Common myeloid progenitor, CD34-positive (primary cell): ENCODE measurements at regions not wholly inside any gene's neighbourhood (a gene's known extent, or its start where the extent isn't known, plus 50 kb on each side); places are given as distances from the start of the nearest gene placed in this dataset.
A peak's percentile ranks its signal among the peaks of the same experiment; 100 is the strongest.
"Not testable (repeated sequence)": the region's sequence is repeated elsewhere in the genome, so short reads cannot be mapped to it uniquely, and the experiment has no call there.

ENCODE experiments used
- CTCF ChIA-PET: fragments of 350-600 bp; sonication (Branson Sonifier 250); formaldehyde crosslinking; loops from one replicate; lab custom pipeline; 2021; ENCODE audit warnings: antibody characterized with exemption; lab: Charles Lee
- POLR2A ChIA-PET: fragments of 350-600 bp; sonication (Branson Sonifier 250); formaldehyde crosslinking; loops from one replicate; lab custom pipeline; 2021; ENCODE audit warnings: antibody characterized with exemption; lab: Charles Lee
- DNase-seq, 3 donors: peaks; one replicate each; pipeline versions ENCODE4 v3.0.0 to v3.0.0-alpha.2; 2013
- H3K27ac ChIP-seq, 2 experiments: 1 replicate in 1 of 2; 2 replicates in 1 of 2; pipeline ENCODE4 v1.7.0; 2013; ENCODE audit warnings: inconsistent platforms in 2 of 2, low read length in 2 of 2, mild to moderate bottlenecking in 2 of 2, low read depth in 1 of 2, moderate library complexity in 1 of 2; ENCODE audit not compliant: severe bottlenecking in 2 of 2, insufficient read depth in 1 of 2, poor library complexity in 1 of 2
- H3K27me3 ChIP-seq, 5 experiments: replicated peaks in 2 of 5; 1 replicate in 3 of 5; 2 replicates in 2 of 5; pipeline versions ENCODE4 v1.6.1 to v1.7.0; 2013; ENCODE audit warnings: low read length in 4 of 5, mild to moderate bottlenecking in 2 of 5, moderate library complexity in 2 of 5, inconsistent platforms in 1 of 5; ENCODE audit not compliant: insufficient read depth in 5 of 5, control insufficient read depth in 4 of 5
- H3K36me3 ChIP-seq, 4 experiments: 1 replicate in 2 of 4; 2 replicates in 2 of 4; pipeline versions ENCODE4 v1.6.1 to v1.7.0; 2013; ENCODE audit warnings: low read length in 3 of 4, control low read depth in 1 of 4, mild to moderate bottlenecking in 1 of 4; ENCODE audit not compliant: control insufficient read depth in 4 of 4, insufficient read depth in 4 of 4
- H3K4me1 ChIP-seq, 4 experiments: 1 replicate in 3 of 4; 2 replicates in 1 of 4; pipeline versions ENCODE4 v1.6.1 to v1.7.1; 2013; ENCODE audit warnings: low read length in 3 of 4, mild to moderate bottlenecking in 3 of 4, control low read depth in 1 of 4, inconsistent platforms in 1 of 4, moderate library complexity in 1 of 4; ENCODE audit not compliant: control insufficient read depth in 4 of 4, insufficient read depth in 4 of 4; ENCODE audit errors: control extremely low read depth in 1 of 4
- H3K4me3 ChIP-seq, 7 experiments: 1 replicate in 4 of 7; 2 replicates in 3 of 7; pipeline versions ENCODE4 v1.5.1 to v1.7.0; 2013; ENCODE audit warnings: mild to moderate bottlenecking in 7 of 7, low read length in 6 of 7, moderate library complexity in 6 of 7, inconsistent platforms in 2 of 7, low read depth in 2 of 7, control low read depth in 1 of 7; ENCODE audit not compliant: insufficient read depth in 4 of 7, control insufficient read depth in 1 of 7; ENCODE audit errors: extremely low read depth in 1 of 7
- H3K9me3 ChIP-seq, 5 experiments: 1 replicate in 4 of 5; 2 replicates in 1 of 5; pipeline versions ENCODE4 v1.6.1 to v1.7.1; 2013; ENCODE audit warnings: low read length in 4 of 5, mild to moderate bottlenecking in 2 of 5, inconsistent platforms in 1 of 5, low read depth in 1 of 5, moderate library complexity in 1 of 5; ENCODE audit not compliant: control insufficient read depth in 4 of 5, insufficient read depth in 2 of 5; ENCODE audit errors: control extremely low read depth in 1 of 5
- WGBS: methylation state at CpG from one replicate; pipeline ENCODE4 v1.1.5; 2013; ENCODE audit not compliant: insufficient coverage; 5-methylcytosine and 5-hydroxymethylcytosine counted together

DNA sequence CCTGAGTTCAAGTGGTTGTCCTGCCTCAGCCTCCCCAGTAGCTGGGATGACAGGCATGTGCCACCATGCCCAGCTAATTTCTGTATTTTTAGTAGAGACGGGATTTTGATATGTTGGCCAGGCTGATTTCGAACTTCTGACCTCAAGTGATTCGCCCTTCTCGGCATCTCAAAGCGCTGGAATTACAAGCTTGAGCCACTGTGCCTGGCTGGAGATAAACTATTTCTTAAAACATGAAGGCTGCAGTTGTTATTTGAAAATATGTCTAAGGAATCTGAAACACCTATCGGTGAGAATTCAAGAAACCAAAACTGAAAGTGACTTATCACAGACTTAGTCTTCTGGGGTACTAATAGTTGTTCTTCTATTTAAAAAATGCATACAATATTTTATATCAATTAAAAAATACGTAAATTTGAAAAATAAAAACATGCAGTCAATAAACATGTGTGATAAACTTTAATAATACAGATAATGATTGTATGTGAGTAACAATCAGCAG, 176.9 kb upstream of the PRSS58 start:
- Histone ChIP-seq H3K36me3 (no peaks in the 10 kb centered on the region), H3K4me3 (peak overlapping the region in 3 of 7 experiments; percentile 19 to 61 (median 28)), H3K9me3 (no peaks in the 10 kb centered on the region), H3K27me3 (no peaks in the 10 kb centered on the region), H3K27ac (no peak overlapping the region), H3K4me1 (peaks cover 7 to 65% (median 35%) of the 10 kb centered on the region in 4 experiments)
- 94% methylated on average over 5 of the region's 7 CpGs for WGBS
- ChIA-PET CTCF (interaction anchor here (0.8 to 60.8 kb wide), 10 partner anchors 9 to 112 kb away, joined by 3 to 2564 read pairs (median 7); no protein-coding TSS in a partner anchor), POLR2A (interaction anchor here (0.6 to 1.6 kb wide), 2 partner anchors 17 to 40 kb away, joined by 3 to 5 read pairs; no protein-coding TSS in a partner anchor)
- peak in 2 of 3 donors; percentile 57 to 66 for DNase-seq

DNA sequence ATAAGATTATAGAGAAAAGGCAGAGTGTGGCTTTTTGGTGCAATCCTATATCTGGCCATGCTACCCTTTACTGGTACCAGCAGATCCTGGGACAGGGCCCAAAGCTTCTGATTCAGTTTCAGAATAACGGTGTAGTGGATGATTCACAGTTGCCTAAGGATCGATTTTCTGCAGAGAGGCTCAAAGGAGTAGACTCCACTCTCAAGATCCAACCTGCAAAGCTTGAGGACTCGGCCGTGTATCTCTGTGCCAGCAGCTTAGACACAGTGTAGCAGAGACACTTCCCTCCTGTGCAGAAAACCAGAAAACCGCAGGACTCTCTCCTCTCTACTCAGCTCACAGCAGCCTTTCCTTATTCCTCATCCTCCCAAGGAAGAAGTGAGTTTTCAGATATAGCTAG, 176.3 kb upstream of the PRSS58 start:
- not testable (repeated sequence) for H3K9me3 ChIP-seq, H3K36me3 ChIP-seq, H3K27ac ChIP-seq, H3K27me3 ChIP-seq
- WGBS, result no CpG with 5 or more reads among the region's 5 CpGs
- DNase-seq, result peak in 1 of 3 donors; percentile 43
- Histone ChIP-seq H3K4me1 (peaks cover under 1 to 60% (median 29%) of the 10 kb centered on the region in 4 experiments), H3K4me3 (peak overlapping the region in 2 of 7 experiments; percentile 3 to 35)
- POLR2A ChIA-PET, result interaction anchor here (0.6 to 1.6 kb wide), 2 partner anchors 16 to 40 kb away, joined by 3 to 5 read pairs; no protein-coding TSS in a partner anchor
- CTCF ChIA-PET, result interaction anchor here (0.6 to 60.8 kb wide), 13 partner anchors 9 to 113 kb away, joined by 3 to 2564 read pairs (median 6); no protein-coding TSS in a partner anchor

DNA sequence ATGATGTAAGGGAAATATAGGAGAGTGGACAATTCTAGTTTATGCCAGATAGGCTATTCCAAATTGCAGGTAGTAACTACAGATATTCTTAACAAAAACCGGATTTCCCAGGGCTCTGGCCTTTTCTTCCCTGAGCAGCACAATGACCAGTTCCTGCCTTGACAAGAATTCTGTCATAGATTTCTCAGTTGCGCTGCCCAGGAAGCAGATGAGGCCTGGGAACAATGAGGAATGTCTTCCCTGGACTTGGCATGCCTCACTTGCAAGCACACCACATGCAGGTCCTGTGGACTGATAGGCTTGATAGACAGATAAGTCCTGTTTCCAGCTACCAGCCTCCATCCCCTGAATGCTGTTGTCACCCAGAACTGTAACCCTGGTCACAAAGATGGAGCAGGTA, 174.5 kb upstream of the PRSS58 start:
- CTCF ChIA-PET, result interaction anchor here (1.4 to 60.8 kb wide), 8 partner anchors 9 to 112 kb away, joined by 3 to 2564 read pairs (median 11); no protein-coding TSS in a partner anchor
- no peak overlapping the region for H3K4me3 ChIP-seq
- 87% methylated on average over 2 of the region's 2 CpGs for WGBS

DNA sequence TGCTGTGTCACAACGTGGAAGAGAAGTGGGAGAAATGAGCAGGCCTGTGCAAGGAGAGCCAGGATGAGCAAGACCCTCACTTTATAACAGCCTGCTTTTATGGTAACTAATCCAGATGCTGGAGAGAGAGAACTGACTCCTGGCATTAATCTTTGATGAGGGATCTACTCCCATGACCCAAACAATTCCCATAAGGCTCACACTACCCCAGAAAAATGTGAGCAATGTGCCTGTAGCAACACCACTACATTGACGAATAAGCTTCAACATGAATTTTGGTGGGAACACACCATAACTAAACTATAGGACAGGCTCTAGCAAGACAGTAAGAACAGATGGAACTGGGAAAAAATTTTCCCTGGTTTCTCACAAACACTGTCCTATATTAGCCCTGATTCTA, 173.6 kb upstream of the PRSS58 start:
- ChIA-PET POLR2A (no interaction called here), CTCF (interaction anchor here (0.6 kb wide), 1 partner anchor 19 kb away, joined by 3 read pairs; no protein-coding TSS in a partner anchor)
- DNase-seq, result no peak
- Histone ChIP-seq H3K9me3 (no peaks in the 10 kb centered on the region), H3K27ac (no peak overlapping the region), H3K36me3 (no peaks in the 10 kb centered on the region), H3K4me1 (peaks cover 0 to 39% (median 15%) of the 10 kb centered on the region in 4 experiments), H3K4me3 (no peak overlapping the region), H3K27me3 (no peaks in the 10 kb centered on the region)
- WGBS, result 100% methylated on average over 1 of the region's 2 CpGs

More for the DNA sequence above, 174.5 kb upstream of the PRSS58 start:
- no peaks in the 10 kb centered on the region for H3K36me3 ChIP-seq
- POLR2A ChIA-PET, result no interaction called here
- no peaks in the 10 kb centered on the region for H3K27me3 ChIP-seq
- peaks cover 0 to 44% (median 16%) of the 10 kb centered on the region in 4 experiments for H3K4me1 ChIP-seq
- H3K27ac ChIP-seq, result no peak overlapping the region
- H3K9me3 ChIP-seq, result no peaks in the 10 kb centered on the region
- DNase-seq, result no peak

DNA sequence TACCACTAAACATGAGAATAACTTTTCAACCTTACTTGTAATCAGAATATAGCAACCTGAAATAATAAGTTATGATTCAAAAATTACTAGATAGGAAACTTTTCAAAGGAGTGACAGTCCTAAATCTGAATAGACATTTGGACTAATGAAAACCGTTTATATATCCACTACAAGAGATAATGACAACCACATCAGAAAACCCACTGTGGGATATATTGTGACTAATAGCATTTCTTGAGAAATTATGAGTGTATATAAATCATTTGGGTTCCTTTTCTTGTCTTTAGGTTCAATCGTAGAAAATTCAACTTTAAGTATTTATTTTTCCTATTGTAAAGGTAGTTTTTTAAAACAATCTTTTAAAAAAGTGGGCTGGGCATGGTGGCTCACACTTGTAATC, 170.2 kb upstream of the PRSS58 start:
- POLR2A ChIA-PET, result no interaction called here
- Histone ChIP-seq H3K4me1 (peaks cover 0 to 11% (median 5%) of the 10 kb centered on the region in 4 experiments), H3K27ac (no peak overlapping the region), H3K36me3 (no peaks in the 10 kb centered on the region), H3K4me3 (no peak overlapping the region), H3K9me3 (no peaks in the 10 kb centered on the region), H3K27me3 (no peaks in the 10 kb centered on the region)
- CTCF ChIA-PET, result interaction anchor here (1.0 kb wide), 1 partner anchor 38 kb away, joined by 3 read pairs; no protein-coding TSS in a partner anchor
- no peak for DNase-seq
- WGBS, result no CpG with 5 or more reads among the region's 2 CpGs

GRCh38 chr7:142425281-142425680, 167.4 kb upstream of the PRSS58 start:
- POLR2A ChIA-PET, result no interaction called here
- Histone ChIP-seq H3K4me1 (peaks cover 0 to 17% (median 10%) of the 10 kb centered on the region in 4 experiments), H3K36me3 (no peaks in the 10 kb centered on the region), H3K27me3 (no peaks in the 10 kb centered on the region), H3K4me3 (no peak overlapping the region), H3K27ac (no peak overlapping the region), H3K9me3 (no peaks in the 10 kb centered on the region)
- WGBS, result 75% methylated on average over 4 of the region's 8 CpGs
- DNase-seq, result peak in 1 of 3 donors; percentile 43
- CTCF ChIA-PET, result interaction anchor here (0.9 to 5.0 kb wide), 10 partner anchors 9 to 163 kb away, joined by 3 to 40 read pairs (median 4); no protein-coding TSS in a partner anchor

DNA sequence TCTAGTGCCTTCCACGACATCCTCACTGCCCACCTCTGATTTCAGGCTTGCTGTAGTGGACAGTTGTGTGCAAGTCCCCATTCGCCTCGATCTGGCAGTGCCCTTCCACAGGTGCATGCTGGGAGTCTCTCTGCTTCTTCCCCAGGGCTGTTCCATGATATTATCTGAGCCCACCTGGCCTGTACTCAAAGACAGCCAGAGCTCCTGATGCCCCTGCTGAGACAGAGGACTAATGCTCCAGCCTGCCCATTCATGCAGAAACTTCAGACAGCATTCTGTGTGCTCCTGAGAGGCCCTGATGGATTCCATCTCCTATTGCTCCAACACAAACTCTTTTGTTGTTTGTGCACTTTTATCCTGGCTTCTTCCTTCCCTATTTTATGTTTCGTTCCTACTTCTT, 164.8 kb upstream of the PRSS58 start:
- CTCF ChIA-PET, result interaction anchor here (0.9 to 5.0 kb wide), 14 partner anchors 9 to 443 kb away, joined by 3 to 40 read pairs (median 4); no protein-coding TSS in a partner anchor

More for the DNA sequence above, 164.8 kb upstream of the PRSS58 start:
- 79% methylated on average over 4 of the region's 4 CpGs for WGBS
- peaks cover 9 to 33% (median 26%) of the 10 kb centered on the region in 4 experiments for H3K4me1 ChIP-seq
- H3K36me3 ChIP-seq, result no peaks in the 10 kb centered on the region
- H3K27ac ChIP-seq, result no peak overlapping the region
- no peak for DNase-seq
- no peaks in the 10 kb centered on the region for H3K27me3 ChIP-seq
- POLR2A ChIA-PET, result no interaction called here
- no peaks in the 10 kb centered on the region for H3K9me3 ChIP-seq
- no peak overlapping the region for H3K4me3 ChIP-seq
